GM12878 (cell line): ENCODE measurements at regions not wholly inside any gene's neighbourhood (a gene's known extent, or its start where the extent isn't known, plus 50 kb on each side); places are given as distances from the start of the nearest gene placed in this dataset.

ENCODE experiments used
- ATAC-seq: fragments of 200-7000 bp; cut with Tn5 transposase; 3 replicates; pipeline ENCODE4 v1.9.1; 2020; ENCODE audit warnings: mild to moderate bottlenecking, moderate library complexity
- BruUV-seq: library from RNA; stranded (reverse); fragments of 400-500 nt; replicated peaks from 2 replicates; lab custom pipeline; 2021; lab: Mats Ljungman, UMichigan
- CTCF ChIA-PET: fragments of 300-600 bp; sonication (Branson Sonifier 250); formaldehyde crosslinking; extraction: SDS; loops from one replicate; lab custom pipeline; 2021; ENCODE audit warnings: inconsistent platforms; lab: Yijun Ruan, JAX
- POLR2A ChIA-PET: fragments of 350-600 bp; formaldehyde crosslinking; extraction: SDS; loops from one replicate; lab custom pipeline; 2021; ENCODE audit warnings: inconsistent platforms; lab: Charles Lee
- RAD21 ChIA-PET: fragments of 300-600 bp; sonication (Branson Sonifier 250); formaldehyde crosslinking; loops from one replicate; lab custom pipeline; 2023; ENCODE audit warnings: antibody characterized with exemption; ENCODE audit not compliant: unreplicated experiment; lab: Charles Lee
- SMC1A ChIA-PET: fragments of 300-600 bp; sonication (Branson Sonifier 250); formaldehyde crosslinking; loops from one replicate; lab custom pipeline; 2023; ENCODE audit not compliant: unreplicated experiment, uncharacterized antibody; lab: Charles Lee
- DNase-seq: peaks from one replicate; pipeline ENCODE4 v3.0.0-alpha.2; 2011; ENCODE audit warnings: low read depth, low spot score
- FAIRE-seq: peaks from 3 replicates; lab custom pipeline; 2011; peaks lifted over from hg19 to GRCh38; lab: Jason Lieb, UNC
- H2AFZ ChIP-seq: 2 replicates; pipeline ENCODE4 v1.6.0; 2011; ENCODE audit warnings: low read depth, low read length, control low read depth; ENCODE audit not compliant: control insufficient read depth
- H3K27ac ChIP-seq: 2 replicates; pipeline ENCODE4 v1.5.1; 2011; ENCODE audit warnings: control low read depth; ENCODE audit not compliant: control insufficient read depth, insufficient read depth
- H3K27me3 ChIP-seq, 2 experiments: replicated peaks in 1 of 2; 2 replicates each; pipeline versions ENCODE4 v1.6.0 to v1.6.1; 2011; ENCODE audit warnings: low read length in 1 of 2; ENCODE audit not compliant: control insufficient read depth in 2 of 2, insufficient read depth in 2 of 2
- H3K36me3 ChIP-seq, 2 experiments: 2 replicates each; pipeline ENCODE4 v1.5.1; 2011; ENCODE audit warnings: low read length in 1 of 2; ENCODE audit not compliant: control insufficient read depth in 2 of 2, insufficient read depth in 2 of 2
- H3K4me1 ChIP-seq: 2 replicates; pipeline ENCODE4 v1.6.1; 2011; ENCODE audit warnings: mild to moderate bottlenecking, low read length, moderate library complexity, mixed read lengths; ENCODE audit not compliant: control insufficient read depth, insufficient read depth
- H3K4me2 ChIP-seq: 2 replicates; pipeline ENCODE4 v1.6.0; 2011; ENCODE audit warnings: control low read depth; ENCODE audit not compliant: control insufficient read depth, insufficient read depth
- H3K4me3 ChIP-seq: fragments of 200-600 bp; sonication (generic); 2 replicates; pipeline ENCODE4 v1.5.1; 2016
- H3K79me2 ChIP-seq: 2 replicates; pipeline ENCODE4 v1.6.0; 2011; ENCODE audit warnings: low read length; ENCODE audit not compliant: control insufficient read depth, insufficient read depth
- H3K9ac ChIP-seq: 2 replicates; pipeline ENCODE4 v1.8.0; 2011; ENCODE audit warnings: low read length, control low read depth, mixed read lengths; ENCODE audit not compliant: control insufficient read depth, insufficient read depth
- H3K9me3 ChIP-seq: replicated peaks from 3 replicates; pipeline ENCODE4 v1.5.1; 2011; ENCODE audit warnings: mild to moderate bottlenecking, low read length; ENCODE audit not compliant: control insufficient read depth, insufficient read depth
- H4K20me1 ChIP-seq: 2 replicates; pipeline ENCODE4 v1.6.0; 2011; ENCODE audit not compliant: control insufficient read depth, insufficient read depth
- BCL11A ChIP-seq: IDR thresholded peaks from 2 replicates; pipeline ENCODE4 v1.6.1; 2011; ENCODE audit warnings: low read depth, low read length
- BRCA1 ChIP-seq: IDR thresholded peaks from 2 replicates; pipeline ENCODE4 v1.6.1; 2011; ENCODE audit warnings: low read depth, low read length, improper control_type of control experiment
- DPF2 ChIP-seq: fragments of 450-650 bp; IDR thresholded peaks from 2 replicates; pipeline ENCODE4 v1.6.1; 2017; ENCODE audit warnings: mild to moderate bottlenecking
- EED ChIP-seq: sonication (generic); IDR thresholded peaks from 2 replicates; pipeline ENCODE4 v1.6.1; 2016; ENCODE audit warnings: antibody characterized with exemption, low read depth
- EP300 ChIP-seq, 2 experiments: fragments of 150-350 bp in 1 of 2; IDR thresholded peaks; 2 replicates each; pipeline ENCODE4 v1.6.1; 2011 to 2012; ENCODE audit warnings: low read depth in 2 of 2, low read length in 2 of 2, borderline replicate concordance in 1 of 2, improper control_type of control experiment in 1 of 2, inconsistent platforms in 1 of 2; ENCODE audit not compliant: control insufficient read depth in 1 of 2
- HSF1 ChIP-seq: fragments of 150-350 bp; IDR thresholded peaks from 2 replicates; pipeline ENCODE4 v1.6.1; 2014; ENCODE audit warnings: mild to moderate bottlenecking, low read depth, low read length
- MTA2 ChIP-seq: fragments of 450-650 bp; IDR thresholded peaks from 2 replicates; pipeline ENCODE4 v1.6.1; 2016; ENCODE audit warnings: low read depth, mild to moderate bottlenecking, moderate library complexity
- NFIC ChIP-seq: IDR thresholded peaks from 2 replicates; pipeline ENCODE4 v1.6.1; 2012; ENCODE audit warnings: low read depth, mild to moderate bottlenecking, inconsistent platforms, low read length, moderate library complexity
- NFXL1 ChIP-seq: fragments of 450-650 bp; IDR thresholded peaks from 2 replicates; pipeline ENCODE4 v1.6.1; 2017; ENCODE audit warnings: antibody characterized with exemption, mild to moderate bottlenecking, borderline replicate concordance
- NRF1 ChIP-seq: conservative IDR thresholded peaks from 2 replicates; pipeline ENCODE4 v1.6.1; 2011; ENCODE audit warnings: mild to moderate bottlenecking, low read depth, low read length, improper control_type of control experiment
- PAX8 ChIP-seq: fragments of 450-650 bp; IDR thresholded peaks from 2 replicates; pipeline ENCODE4 v1.6.1; 2017; ENCODE audit warnings: mild to moderate bottlenecking, moderate library complexity
- POU2F2 ChIP-seq: IDR thresholded peaks from 3 replicates; pipeline ENCODE4 v1.6.1; 2011; ENCODE audit warnings: low read depth, mild to moderate bottlenecking, low read length, borderline replicate concordance
- SMAD5 ChIP-seq: IDR thresholded peaks from 2 replicates; pipeline ENCODE4 v1.6.1; 2016; ENCODE audit warnings: antibody characterized with exemption, low read depth
- SREBF2 ChIP-seq: IDR thresholded peaks from 2 replicates; pipeline ENCODE4 v1.6.1; 2012; ENCODE audit warnings: mild to moderate bottlenecking, low read length
- STAT3 ChIP-seq: IDR thresholded peaks from 2 replicates; pipeline ENCODE4 v1.6.1; 2011; ENCODE audit warnings: low read depth, low read length, improper control_type of control experiment
- ZBED1 ChIP-seq: IDR thresholded peaks from 2 replicates; pipeline ENCODE4 v1.6.1; 2016; ENCODE audit warnings: borderline replicate concordance
- ZBTB4 ChIP-seq: fragments of 450-650 bp; formaldehyde crosslinking; IDR thresholded peaks from 2 replicates; pipeline ENCODE4 v1.4.0; 2022; ENCODE audit warnings: mild to moderate bottlenecking, moderate library complexity
- WGBS: methylation state at CpG from one replicate; pipeline ENCODE4 v1.1.6; 2016; ENCODE audit warnings: low lambda C conversion rate; ENCODE audit not compliant: insufficient replicate concordance, insufficient coverage; ENCODE audit errors: missing lambda C conversion rate; 5-methylcytosine and 5-hydroxymethylcytosine counted together
- in situ Hi-C: fragments of 300-500 bp; cut with MboI; formaldehyde crosslinking; loops from 9 replicates; pipeline ENCODE4 v1.14.3; 2018; ENCODE audit warnings: mixed read lengths
- intact Hi-C: fragments of 100-400 bp; cut with micrococcal nuclease; formaldehyde crosslinking; loops from one replicate; pipeline ENCODE4 v1.14.2; 2022; ENCODE audit not compliant: unreplicated experiment

DNA sequence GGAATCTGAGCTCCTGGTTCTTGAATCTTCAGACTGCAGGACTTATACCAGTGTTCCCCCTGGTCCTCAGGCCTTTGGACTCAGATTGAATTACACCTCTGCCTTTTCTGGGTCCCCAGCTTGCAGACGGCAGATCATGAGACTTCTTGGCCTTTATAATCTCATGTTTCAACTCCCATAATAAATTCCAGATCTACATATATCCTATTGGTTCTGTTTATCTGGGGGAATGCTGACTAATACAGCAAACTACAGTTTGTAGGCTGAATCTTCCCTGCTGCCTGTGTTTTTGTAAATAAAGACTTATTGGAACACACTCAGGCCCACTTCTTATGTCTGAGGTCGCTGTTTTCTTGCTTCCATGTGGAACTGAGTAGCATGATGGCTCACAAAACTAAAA, 184.7 kb downstream of the HDGFL1 start:
- Histone ChIP-seq H3K4me3 (no peak overlapping the region), H3K27me3 (no peaks in the 10 kb centered on the region), H3K4me1 (no peaks in the 10 kb centered on the region), H2AFZ (no peak overlapping the region), H3K4me2 (no peak overlapping the region), H3K36me3 (no peaks in the 10 kb centered on the region), H4K20me1 (no peaks in the 10 kb centered on the region), H3K79me2 (no peaks in the 10 kb centered on the region), H3K9me3 (no peaks in the 10 kb centered on the region), H3K9ac (no peak overlapping the region), H3K27ac (no peak overlapping the region)
- TF ChIP-seq PAX8: no peak
- TF ChIP-seq EED: no peak
- no peak for TF ChIP-seq BCL11A
- no peak for TF ChIP-seq STAT3
- no peak for TF ChIP-seq EP300 (IDR thresholded peaks at IDR 0.05; ENCODE audit: borderline replicate concordance in 1 of 2, control insufficient read depth in 1 of 2, low read depth in 2 of 2, low read length in 2 of 2)
- no peak for TF ChIP-seq ZBTB4 (CRISPR knock-in tag)
- no peak for TF ChIP-seq NRF1
- TF ChIP-seq DPF2: no peak
- TF ChIP-seq SREBF2: no peak
- TF ChIP-seq NFXL1: no peak
- no peak for TF ChIP-seq SMAD5
- no peak for TF ChIP-seq MTA2
- no peak for TF ChIP-seq BRCA1
- no peak for TF ChIP-seq ZBED1
- TF ChIP-seq POU2F2: no peak
- TF ChIP-seq NFIC: no peak
- TF ChIP-seq HSF1: no peak
- 0% methylated on average over 2 of the region's 2 CpGs for WGBS
- DNase-seq: no peak
- ChIA-PET RAD21 (no interaction called here), CTCF (no interaction called here), SMC1A (no interaction called here), POLR2A (no interaction called here)
- no TSS peak for BruUV-seq
- in situ Hi-C loops: no loop called here
- no peak for ATAC-seq
- no peak for FAIRE-seq
- intact Hi-C loops: no loop called here
